ENCODE measurements at regions not wholly inside any gene's neighbourhood (a gene's known extent, or its start where the extent isn't known, plus 50 kb on each side); places are given as distances from the start of the nearest gene placed in this dataset.

- TF ChIP-seq ATF2 (IDR thresholded peaks at IDR 0.05; ENCODE audit: low read length) (no peak), RAD21 (IDR thresholded peaks at IDR 0.05 in 1 of 2, conservative IDR thresholded peaks at IDR 0.05 in 1 of 2; ENCODE audit: low read depth in 2 of 2, low read length in 2 of 2) (no peak), YY1 (IDR thresholded peaks at IDR 0.05; ENCODE audit: low read depth, low read length) (no peak), GTF2F1 (IDR thresholded peaks at IDR 0.05; ENCODE audit: borderline replicate concordance, low read depth, low read length) (no peak), SP2 (IDR thresholded peaks at IDR 0.05; ENCODE audit: low read length) (no peak), KDM4A (IDR thresholded peaks at IDR 0.05; ENCODE audit: low read depth, low read length, severe bottlenecking) (no peak), SIX5 (IDR thresholded peaks at IDR 0.05; ENCODE audit: low read depth, low read length) (no peak)
Measured at GRCh38 chr18:57983472-57983871, 60.6 kb upstream of the NEDD4L start (continued).
